Suprapubic skin (tissue), 3 donors: ENCODE measurements at regions not wholly inside any gene's neighbourhood (a gene's known extent, or its start where the extent isn't known, plus 50 kb on each side); places are given as distances from the start of the nearest gene placed in this dataset.

Source experiments
- EP300 ChIP-seq: sonication (generic); formaldehyde crosslinking; IDR thresholded peaks from one replicate; pipeline ENCODE4 v1.6.1; 2017; ENCODE audit warnings: antibody characterized with exemption
- POLR2A ChIP-seq, 2 donors: fragments of 450-650 bp; IDR thresholded peaks; one replicate each; pipeline ENCODE4 v1.6.1; 2017; ENCODE audit warnings: antibody characterized with exemption in 2 of 2, mild to moderate bottlenecking in 2 of 2, moderate library complexity in 2 of 2
- TF ChIP-seq, protein P1 (sequence below), 2 donors: fragments of 200-600 bp in 1 of 2; fragments of 450-650 bp in 1 of 2; sonication (generic) in 1 of 2; IDR thresholded peaks; one replicate each; pipeline ENCODE4 v1.5.1; 2016 to 2019; ENCODE audit warnings: antibody characterized with exemption in 2 of 2, mild to moderate bottlenecking in 1 of 2, moderate library complexity in 1 of 2

DNA sequence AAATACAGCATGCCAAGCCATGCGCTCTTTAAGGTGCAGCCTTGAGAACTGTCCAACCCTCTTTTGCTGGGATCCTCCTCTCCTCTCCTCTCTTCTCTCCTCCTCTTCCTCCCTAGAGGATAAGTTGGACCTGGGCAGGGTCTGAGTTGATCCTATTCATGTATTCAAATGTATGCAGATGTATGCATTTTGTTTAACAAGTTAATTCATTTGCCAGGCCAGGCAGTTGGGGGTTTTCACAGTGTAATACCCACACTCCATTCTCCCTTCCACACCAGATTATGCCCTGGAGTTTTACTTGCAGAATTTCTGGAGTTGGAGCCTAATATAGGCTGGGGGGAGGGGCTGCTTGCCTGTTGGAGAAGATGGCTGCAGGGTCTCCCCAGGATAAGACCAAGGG, 226.2 kb upstream of the SDK2 start:
- TF ChIP-seq, protein P1, sequence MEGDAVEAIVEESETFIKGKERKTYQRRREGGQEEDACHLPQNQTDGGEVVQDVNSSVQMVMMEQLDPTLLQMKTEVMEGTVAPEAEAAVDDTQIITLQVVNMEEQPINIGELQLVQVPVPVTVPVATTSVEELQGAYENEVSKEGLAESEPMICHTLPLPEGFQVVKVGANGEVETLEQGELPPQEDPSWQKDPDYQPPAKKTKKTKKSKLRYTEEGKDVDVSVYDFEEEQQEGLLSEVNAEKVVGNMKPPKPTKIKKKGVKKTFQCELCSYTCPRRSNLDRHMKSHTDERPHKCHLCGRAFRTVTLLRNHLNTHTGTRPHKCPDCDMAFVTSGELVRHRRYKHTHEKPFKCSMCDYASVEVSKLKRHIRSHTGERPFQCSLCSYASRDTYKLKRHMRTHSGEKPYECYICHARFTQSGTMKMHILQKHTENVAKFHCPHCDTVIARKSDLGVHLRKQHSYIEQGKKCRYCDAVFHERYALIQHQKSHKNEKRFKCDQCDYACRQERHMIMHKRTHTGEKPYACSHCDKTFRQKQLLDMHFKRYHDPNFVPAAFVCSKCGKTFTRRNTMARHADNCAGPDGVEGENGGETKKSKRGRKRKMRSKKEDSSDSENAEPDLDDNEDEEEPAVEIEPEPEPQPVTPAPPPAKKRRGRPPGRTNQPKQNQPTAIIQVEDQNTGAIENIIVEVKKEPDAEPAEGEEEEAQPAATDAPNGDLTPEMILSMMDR (IDR thresholded peaks at IDR 0.05), result no peak
- TF ChIP-seq POLR2A (IDR thresholded peaks at IDR 0.05) (no peak), EP300 (no peak)
